ENCODE measurements at regions not wholly inside any gene's neighbourhood (a gene's known extent, or its start where the extent isn't known, plus 50 kb on each side); places are given as distances from the start of the nearest gene placed in this dataset.

GRCh38 chr2:114167799-114168198 is 274.6 kb upstream of the DPP10 start:
- ATAC-seq (replicated peaks; ENCODE audit: extremely low read depth, poor library complexity, severe bottlenecking) (no peak), DNase-seq (ENCODE audit: low spot score in 2 of 2) (no peak)
- Mint-ChIP-seq H3K4me1 (no peaks in the 10 kb centered on the region), H3K4me3 (no peak overlapping the region), H3K27ac (ENCODE audit: low read depth) (no peak overlapping the region), H3K9me3 (no peaks in the 10 kb centered on the region), H3K27me3 (peaks cover 32% of the 10 kb centered on the region), H3K36me3 (ENCODE audit: insufficient read depth) (no peaks in the 10 kb centered on the region)

GRCh38 chr2:114170070-114170469 is 272.4 kb upstream of the DPP10 start:
- no peak for ATAC-seq (replicated peaks; ENCODE audit: extremely low read depth, poor library complexity, severe bottlenecking)
- Mint-ChIP-seq H3K36me3 (ENCODE audit: insufficient read depth) (no peaks in the 10 kb centered on the region), H3K4me3 (no peak overlapping the region), H3K9me3 (no peaks in the 10 kb centered on the region), H3K4me1 (no peaks in the 10 kb centered on the region), H3K27ac (ENCODE audit: low read depth) (no peak overlapping the region), H3K27me3 (peaks cover 20% of the 10 kb centered on the region)
- DNase-seq (ENCODE audit: low spot score in 2 of 2), result no peak

GRCh38 chr2:114175507-114175906 is 266.9 kb upstream of the DPP10 start:
- peaks cover 43% of the 10 kb centered on the region for H3K27me3 Mint-ChIP-seq
- H3K36me3 Mint-ChIP-seq (ENCODE audit: insufficient read depth), result peaks cover 1% of the 10 kb centered on the region
- ATAC-seq (replicated peaks; ENCODE audit: extremely low read depth, poor library complexity, severe bottlenecking), result no peak

GRCh38 chr2:114185501-114185900 is 256.9 kb upstream of the DPP10 start:
- Mint-ChIP-seq H3K36me3 (ENCODE audit: insufficient read depth) (peaks cover 1% of the 10 kb centered on the region), H3K4me3 (no peak overlapping the region), H3K9me3 (peaks cover 6% of the 10 kb centered on the region), H3K27me3 (peaks cover 36% of the 10 kb centered on the region), H3K27ac (ENCODE audit: low read depth) (no peak overlapping the region), H3K4me1 (no peaks in the 10 kb centered on the region)
- DNase-seq (ENCODE audit: low spot score in 2 of 2), result no peak
- ATAC-seq (replicated peaks; ENCODE audit: extremely low read depth, poor library complexity, severe bottlenecking), result no peak

More at GRCh38 chr2:114175507-114175906, 266.9 kb upstream of the DPP10 start:
- no peak for DNase-seq (ENCODE audit: low spot score in 2 of 2)
- H3K4me1 Mint-ChIP-seq, result no peaks in the 10 kb centered on the region
- H3K4me3 Mint-ChIP-seq, result no peak overlapping the region
- no peaks in the 10 kb centered on the region for H3K9me3 Mint-ChIP-seq
- H3K27ac Mint-ChIP-seq (ENCODE audit: low read depth), result no peak overlapping the region

- H3K4me3 Mint-ChIP-seq, result no peak overlapping the region
- no peak for ATAC-seq (replicated peaks; ENCODE audit: extremely low read depth, poor library complexity, severe bottlenecking)
- no peaks in the 10 kb centered on the region for H3K9me3 Mint-ChIP-seq
- peaks cover 31% of the 10 kb centered on the region for H3K27me3 Mint-ChIP-seq
- H3K36me3 Mint-ChIP-seq (ENCODE audit: insufficient read depth), result no peaks in the 10 kb centered on the region
- no peak for DNase-seq (ENCODE audit: low spot score in 2 of 2)
- no peaks in the 10 kb centered on the region for H3K4me1 Mint-ChIP-seq
- no peak overlapping the region for H3K27ac Mint-ChIP-seq (ENCODE audit: low read depth)
These were observed 250.1 kb upstream of the DPP10 start for GRCh38 chr2:114192362-114192761.

- Mint-ChIP-seq H3K27me3 (peaks cover 24% of the 10 kb centered on the region), H3K4me3 (no peak overlapping the region), H3K27ac (ENCODE audit: low read depth) (no peak overlapping the region), H3K36me3 (ENCODE audit: insufficient read depth) (no peaks in the 10 kb centered on the region), H3K4me1 (no peaks in the 10 kb centered on the region), H3K9me3 (no peaks in the 10 kb centered on the region)
- DNase-seq (ENCODE audit: low spot score in 2 of 2) (no peak), ATAC-seq (replicated peaks; ENCODE audit: extremely low read depth, poor library complexity, severe bottlenecking) (no peak)
These were observed 240.7 kb upstream of the DPP10 start for GRCh38 chr2:114201781-114202180.

GRCh38 chr2:114203679-114204078 is 238.8 kb upstream of the DPP10 start:
- no peaks in the 10 kb centered on the region for H3K36me3 Mint-ChIP-seq (ENCODE audit: insufficient read depth)
- DNase-seq (ENCODE audit: low spot score in 2 of 2), result no peak
- no peak overlapping the region for H3K4me3 Mint-ChIP-seq
- ATAC-seq (replicated peaks; ENCODE audit: extremely low read depth, poor library complexity, severe bottlenecking), result no peak
- H3K4me1 Mint-ChIP-seq, result no peaks in the 10 kb centered on the region
- no peaks in the 10 kb centered on the region for H3K9me3 Mint-ChIP-seq
- H3K27me3 Mint-ChIP-seq, result peaks cover 33% of the 10 kb centered on the region
- no peak overlapping the region for H3K27ac Mint-ChIP-seq (ENCODE audit: low read depth)

GRCh38 chr2:114213808-114214207 is 228.6 kb upstream of the DPP10 start:
- DNase-seq (ENCODE audit: low spot score in 2 of 2), result no peak
- no peak overlapping the region for H3K27ac Mint-ChIP-seq (ENCODE audit: low read depth)
- H3K36me3 Mint-ChIP-seq (ENCODE audit: insufficient read depth), result peaks cover 2% of the 10 kb centered on the region
- H3K27me3 Mint-ChIP-seq, result peaks cover 37% of the 10 kb centered on the region
- H3K4me1 Mint-ChIP-seq, result no peaks in the 10 kb centered on the region
- H3K9me3 Mint-ChIP-seq, result no peaks in the 10 kb centered on the region
- no peak overlapping the region for H3K4me3 Mint-ChIP-seq
- no peak for ATAC-seq (replicated peaks; ENCODE audit: extremely low read depth, poor library complexity, severe bottlenecking)

- Mint-ChIP-seq H3K36me3 (ENCODE audit: insufficient read depth) (peaks cover 2% of the 10 kb centered on the region), H3K27me3 (peaks cover 53% of the 10 kb centered on the region), H3K9me3 (no peaks in the 10 kb centered on the region), H3K4me3 (no peak overlapping the region), H3K27ac (ENCODE audit: low read depth) (no peak overlapping the region), H3K4me1 (no peaks in the 10 kb centered on the region)
- ATAC-seq (replicated peaks; ENCODE audit: extremely low read depth, poor library complexity, severe bottlenecking) (no peak), DNase-seq (ENCODE audit: low spot score in 2 of 2) (no peak)
These were observed 224.1 kb upstream of the DPP10 start for GRCh38 chr2:114218383-114218782.

GRCh38 chr2:114219456-114219855 is 223.0 kb upstream of the DPP10 start:
- Mint-ChIP-seq H3K27me3 (peaks cover 46% of the 10 kb centered on the region), H3K9me3 (no peaks in the 10 kb centered on the region), H3K27ac (ENCODE audit: low read depth) (no peak overlapping the region), H3K4me3 (no peak overlapping the region), H3K36me3 (ENCODE audit: insufficient read depth) (peaks cover 2% of the 10 kb centered on the region), H3K4me1 (no peaks in the 10 kb centered on the region)
- DNase-seq (ENCODE audit: low spot score in 2 of 2) (no peak), ATAC-seq (replicated peaks; ENCODE audit: extremely low read depth, poor library complexity, severe bottlenecking) (no peak)

GRCh38 chr2:114222344-114222743 is 220.1 kb upstream of the DPP10 start:
- H3K4me3 Mint-ChIP-seq, result no peak overlapping the region
- DNase-seq (ENCODE audit: low spot score in 2 of 2) (no peak), ATAC-seq (replicated peaks; ENCODE audit: extremely low read depth, poor library complexity, severe bottlenecking) (no peak)
- no peaks in the 10 kb centered on the region for H3K9me3 Mint-ChIP-seq
- peaks cover 34% of the 10 kb centered on the region for H3K27me3 Mint-ChIP-seq
- no peaks in the 10 kb centered on the region for H3K36me3 Mint-ChIP-seq (ENCODE audit: insufficient read depth)
- H3K4me1 Mint-ChIP-seq, result no peaks in the 10 kb centered on the region
- H3K27ac Mint-ChIP-seq (ENCODE audit: low read depth), result no peak overlapping the region

- Mint-ChIP-seq H3K36me3 (ENCODE audit: insufficient read depth) (no peaks in the 10 kb centered on the region), H3K27me3 (peaks cover 27% of the 10 kb centered on the region), H3K4me1 (no peaks in the 10 kb centered on the region), H3K9me3 (no peaks in the 10 kb centered on the region), H3K4me3 (no peak overlapping the region), H3K27ac (ENCODE audit: low read depth) (no peak overlapping the region)
- ATAC-seq (replicated peaks; ENCODE audit: extremely low read depth, poor library complexity, severe bottlenecking) (no peak), DNase-seq (ENCODE audit: low spot score in 2 of 2) (no peak)
These were observed 210.5 kb upstream of the DPP10 start for GRCh38 chr2:114231921-114232320.

- Mint-ChIP-seq H3K27ac (ENCODE audit: low read depth) (no peak overlapping the region), H3K36me3 (ENCODE audit: insufficient read depth) (no peaks in the 10 kb centered on the region), H3K4me1 (no peaks in the 10 kb centered on the region), H3K9me3 (no peaks in the 10 kb centered on the region), H3K4me3 (no peak overlapping the region), H3K27me3 (peaks cover 45% of the 10 kb centered on the region)
- DNase-seq (ENCODE audit: low spot score in 2 of 2), result no peak
- no peak for ATAC-seq (replicated peaks; ENCODE audit: extremely low read depth, poor library complexity, severe bottlenecking)
These were observed 205.1 kb upstream of the DPP10 start for GRCh38 chr2:114237331-114237730.
